ENCODE measurements at regions not wholly inside any gene's neighbourhood (a gene's known extent, or its start where the extent isn't known, plus 50 kb on each side); places are given as distances from the start of the nearest gene placed in this dataset.
"Not testable (repeated sequence)": the region's sequence is repeated elsewhere in the genome, so short reads cannot be mapped to it uniquely, and the experiment has no call there.

DNA sequence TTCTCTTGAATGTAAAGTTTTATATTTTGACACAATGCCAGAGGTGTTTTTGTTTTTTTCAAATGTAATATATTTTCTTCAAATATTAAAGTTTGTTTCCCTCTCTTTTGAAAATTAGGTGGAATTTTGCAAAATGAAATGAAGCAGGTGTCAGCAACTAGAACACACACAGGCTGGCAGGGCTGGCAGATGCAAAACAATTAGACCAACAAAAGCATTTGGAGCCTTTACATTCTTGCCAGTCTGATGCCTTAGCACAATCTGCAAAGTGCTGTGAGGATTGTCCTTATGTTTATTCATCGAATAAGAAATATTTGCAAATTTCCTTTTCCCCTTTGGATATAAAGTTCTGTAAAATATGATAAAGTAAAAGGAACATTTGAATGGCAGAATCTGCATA lies 1063.9 kb downstream of the CDH9 start:
- no peak overlapping the region for H3K27ac Mint-ChIP-seq
- intact Hi-C loops (cut with micrococcal nuclease): no loop called here
- H3K9me3 Mint-ChIP-seq: peaks cover 9% of the 10 kb centered on the region
- CTCF ChIA-PET: no interaction called here
- no peaks in the 10 kb centered on the region for H3K4me1 Mint-ChIP-seq (ENCODE audit: low read depth)
- no peak overlapping the region for H3K4me3 Mint-ChIP-seq
- no peak for DNase-seq
- no peaks in the 10 kb centered on the region for H3K36me3 Mint-ChIP-seq (ENCODE audit: low read depth)
- no peaks in the 10 kb centered on the region for H3K27me3 Mint-ChIP-seq (ENCODE audit: low read depth)

DNA sequence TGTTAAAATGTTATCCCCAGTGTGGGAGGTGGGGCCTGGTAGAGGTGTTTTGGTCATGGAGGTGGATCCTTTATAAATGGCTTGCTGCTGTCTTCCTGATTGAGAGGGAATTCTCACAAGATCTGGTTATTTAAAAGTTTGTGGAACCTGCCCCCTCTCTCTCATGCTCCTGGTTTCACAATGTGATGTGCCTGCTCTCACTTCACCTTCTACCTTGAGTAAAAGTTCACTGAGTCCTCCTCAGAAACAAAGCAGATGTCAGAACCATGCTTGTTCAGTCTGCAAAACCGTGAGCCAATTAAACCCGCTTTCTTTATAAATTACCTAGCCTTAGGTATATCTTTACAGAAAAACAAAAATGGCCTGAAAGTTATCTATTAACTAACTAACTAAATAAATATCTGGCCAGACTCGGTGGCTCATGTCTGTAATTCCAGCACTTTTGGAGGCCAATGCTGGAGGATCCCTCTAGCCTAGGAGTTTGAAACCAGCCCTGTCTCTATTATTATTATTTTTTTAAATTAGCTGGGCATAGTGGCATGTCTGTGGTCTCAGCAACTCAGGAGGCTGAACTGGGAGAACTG lies 1067.4 kb downstream of the CDH9 start:
- Mint-ChIP-seq H3K36me3 (ENCODE audit: low read depth) (no peaks in the 10 kb centered on the region), H3K27me3 (ENCODE audit: low read depth) (no peaks in the 10 kb centered on the region), H3K4me3 (no peak overlapping the region), H3K27ac (no peak overlapping the region), H3K4me1 (ENCODE audit: low read depth) (no peaks in the 10 kb centered on the region), H3K9me3 (peaks cover 15% of the 10 kb centered on the region)
- intact Hi-C loops (cut with micrococcal nuclease): no loop called here
- CTCF ChIA-PET: no interaction called here
- DNase-seq: no peak

DNA sequence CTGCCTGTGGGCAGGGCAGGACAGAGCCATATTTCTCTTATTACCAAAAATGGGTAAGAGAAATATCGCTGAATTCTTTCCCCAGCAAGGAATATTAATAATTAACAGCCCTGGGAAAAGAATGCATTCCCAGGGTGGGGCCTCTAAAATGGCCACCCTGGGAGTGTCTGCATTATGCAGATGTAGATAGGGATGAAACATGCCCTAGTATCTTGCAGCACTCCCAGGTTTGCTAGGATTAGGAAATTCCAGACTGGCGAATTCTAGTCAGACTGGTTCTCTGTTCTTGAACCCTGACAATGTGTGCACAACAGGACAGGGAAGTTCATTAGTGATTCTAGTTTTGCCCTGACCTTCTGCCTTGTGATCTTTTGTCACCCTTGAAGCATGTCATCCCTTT lies 1069.3 kb downstream of the CDH9 start:
- H3K4me1 Mint-ChIP-seq (ENCODE audit: low read depth); CTCF ChIA-PET; H3K36me3 Mint-ChIP-seq (ENCODE audit: low read depth); intact Hi-C loops (cut with micrococcal nuclease); H3K27ac Mint-ChIP-seq; DNase-seq; H3K4me3 Mint-ChIP-seq; H3K27me3 Mint-ChIP-seq (ENCODE audit: low read depth): not testable (repeated sequence)
- peaks cover 17% of the 10 kb centered on the region for H3K9me3 Mint-ChIP-seq

DNA sequence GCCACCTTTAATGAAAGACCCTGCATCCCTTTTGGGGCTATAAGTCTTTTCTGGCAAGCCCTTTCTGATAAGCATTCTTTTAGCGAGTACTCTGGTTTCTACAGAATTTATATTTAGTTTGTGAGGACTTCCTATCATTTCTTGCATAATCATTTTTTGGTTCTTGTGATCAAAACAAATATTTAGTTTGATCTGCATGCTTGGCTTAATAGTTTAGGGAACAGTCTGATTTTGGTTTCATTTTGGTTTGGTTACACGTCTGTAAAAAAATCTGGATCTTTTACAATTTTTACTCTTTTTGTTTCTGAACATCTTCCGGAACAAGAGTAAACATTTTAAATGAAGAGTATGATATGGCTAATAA lies 1074.4 kb downstream of the CDH9 start:
- H3K4me3 Mint-ChIP-seq: no peak overlapping the region
- no peaks in the 10 kb centered on the region for H3K36me3 Mint-ChIP-seq (ENCODE audit: low read depth)

DNA sequence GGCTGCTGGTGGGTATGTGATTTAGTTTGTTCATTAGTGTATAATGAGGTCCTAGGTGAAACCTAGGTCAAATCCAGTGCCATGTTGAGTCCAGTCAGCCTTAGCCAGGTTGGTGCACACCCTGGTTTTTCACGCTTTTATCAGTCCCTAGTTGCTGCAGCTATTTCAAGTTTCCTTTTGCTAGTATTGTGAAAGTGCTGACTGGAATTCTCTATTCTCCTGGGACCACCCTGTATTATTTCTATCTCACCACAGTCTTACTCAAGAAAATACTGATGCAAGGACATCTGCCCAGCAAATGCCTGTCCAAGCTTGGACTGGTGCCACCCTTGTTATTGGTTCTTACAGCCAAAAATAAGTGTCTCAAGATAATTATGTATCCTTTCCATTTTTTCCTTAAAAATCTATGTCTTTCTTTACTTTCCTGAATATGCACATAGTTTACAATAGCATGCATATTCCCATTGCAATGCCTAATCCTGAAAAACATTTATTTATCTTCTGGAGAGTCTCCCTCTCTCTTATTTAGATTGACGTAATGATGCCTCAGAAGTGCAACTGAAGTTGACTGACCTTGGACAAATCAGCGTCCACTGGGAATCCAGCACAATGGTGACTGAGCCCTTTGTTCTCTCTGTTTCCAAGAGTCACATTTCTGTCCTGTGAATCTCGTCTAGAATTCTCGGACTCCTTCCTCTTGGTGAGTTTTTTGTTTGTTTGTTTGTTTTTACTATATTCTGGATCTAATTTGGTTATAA lies 1075.0 kb downstream of the CDH9 start:
- Mint-ChIP-seq H3K4me1 (ENCODE audit: low read depth) (no peaks in the 10 kb centered on the region), H3K36me3 (ENCODE audit: low read depth) (no peaks in the 10 kb centered on the region), H3K9me3 (peaks cover 5% of the 10 kb centered on the region), H3K27ac (no peak overlapping the region), H3K27me3 (ENCODE audit: low read depth) (no peaks in the 10 kb centered on the region), H3K4me3 (no peak overlapping the region)
- CTCF ChIA-PET: no interaction called here
- intact Hi-C loops (cut with micrococcal nuclease): no loop called here
- no peak for DNase-seq

More for the DNA sequence above, 1074.4 kb downstream of the CDH9 start:
- H3K27me3 Mint-ChIP-seq (ENCODE audit: low read depth): no peaks in the 10 kb centered on the region
- no peak for DNase-seq
- intact Hi-C loops (cut with micrococcal nuclease): no loop called here
- H3K9me3 Mint-ChIP-seq: peaks cover 8% of the 10 kb centered on the region
- H3K4me1 Mint-ChIP-seq (ENCODE audit: low read depth): no peaks in the 10 kb centered on the region
- no peak overlapping the region for H3K27ac Mint-ChIP-seq
- CTCF ChIA-PET: no interaction called here

DNA sequence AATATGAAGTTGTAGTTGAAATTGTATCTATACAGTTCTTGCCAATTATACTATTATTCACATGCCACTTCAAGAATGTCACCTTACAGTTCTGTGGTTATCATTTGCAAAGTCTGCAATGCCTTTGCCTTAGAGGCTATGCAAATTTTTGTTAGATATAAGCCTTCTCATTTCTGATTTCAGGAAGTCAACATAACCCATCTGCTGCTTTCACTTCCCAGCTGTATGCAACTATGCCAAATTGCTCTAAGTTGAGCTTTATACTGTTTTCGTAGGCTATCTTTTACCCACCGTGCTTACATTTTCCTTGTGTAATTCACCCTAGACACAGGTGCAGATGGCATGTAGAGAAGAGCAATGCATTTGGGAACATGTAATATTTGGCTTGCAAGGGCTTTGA lies 1083.0 kb downstream of the CDH9 start:
- CTCF ChIA-PET: no interaction called here
- Mint-ChIP-seq H3K4me1 (ENCODE audit: low read depth) (no peaks in the 10 kb centered on the region), H3K27ac (no peak overlapping the region), H3K4me3 (no peak overlapping the region), H3K27me3 (ENCODE audit: low read depth) (no peaks in the 10 kb centered on the region), H3K36me3 (ENCODE audit: low read depth) (no peaks in the 10 kb centered on the region), H3K9me3 (peaks cover 13% of the 10 kb centered on the region)
- intact Hi-C loops (cut with micrococcal nuclease): no loop called here
- no peak for DNase-seq

DNA sequence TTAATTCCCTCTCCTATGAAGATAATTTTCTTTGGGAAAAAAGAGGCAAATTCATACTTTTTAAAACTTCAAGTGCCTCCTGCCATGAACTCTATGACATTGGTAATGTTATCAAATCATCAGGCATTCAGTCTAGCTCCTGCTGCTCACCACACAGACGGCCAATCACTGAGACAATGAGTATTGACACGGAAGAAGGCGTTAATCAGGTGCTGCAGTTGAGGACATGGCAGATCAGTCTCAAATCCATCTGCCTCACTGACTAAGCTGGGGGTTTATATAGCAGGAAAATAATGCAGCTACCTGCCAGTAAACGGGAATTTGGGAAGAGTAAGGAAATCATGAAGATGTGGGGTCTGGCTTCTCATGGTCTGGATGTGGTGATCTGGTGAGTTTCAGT lies 1087.7 kb downstream of the CDH9 start:
- Mint-ChIP-seq H3K27me3 (ENCODE audit: low read depth) (no peaks in the 10 kb centered on the region), H3K4me3 (no peak overlapping the region), H3K27ac (no peak overlapping the region), H3K9me3 (peaks cover 20% of the 10 kb centered on the region), H3K4me1 (ENCODE audit: low read depth) (no peaks in the 10 kb centered on the region), H3K36me3 (ENCODE audit: low read depth) (no peaks in the 10 kb centered on the region)
- DNase-seq: no peak
- intact Hi-C loops (cut with micrococcal nuclease): no loop called here
- CTCF ChIA-PET: no interaction called here

DNA sequence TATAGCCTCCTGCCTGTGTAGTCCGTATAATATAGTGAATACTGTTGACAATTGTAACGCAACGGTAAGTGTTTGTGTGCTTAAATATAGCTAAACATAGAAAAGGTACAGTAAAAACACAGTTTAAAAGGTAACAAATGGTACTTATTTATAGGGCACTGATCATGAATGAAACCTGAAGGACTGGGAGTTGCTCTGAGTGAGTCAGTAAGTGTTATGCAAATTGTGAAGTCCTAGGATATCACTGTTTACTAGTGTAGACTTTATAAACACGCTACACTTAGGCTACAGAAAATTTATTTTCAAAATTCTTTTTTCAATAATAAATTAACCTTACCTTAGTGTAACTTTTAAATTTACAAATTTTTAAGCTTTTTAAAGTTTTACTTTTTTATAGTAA lies 1090.1 kb downstream of the CDH9 start:
- Mint-ChIP-seq H3K27ac (no peak overlapping the region), H3K4me1 (ENCODE audit: low read depth) (no peaks in the 10 kb centered on the region), H3K36me3 (ENCODE audit: low read depth) (no peaks in the 10 kb centered on the region), H3K9me3 (peaks cover 23% of the 10 kb centered on the region), H3K4me3 (no peak overlapping the region), H3K27me3 (ENCODE audit: low read depth) (no peaks in the 10 kb centered on the region)
- DNase-seq: no peak
- CTCF ChIA-PET: no interaction called here
- intact Hi-C loops (cut with micrococcal nuclease): no loop called here

DNA sequence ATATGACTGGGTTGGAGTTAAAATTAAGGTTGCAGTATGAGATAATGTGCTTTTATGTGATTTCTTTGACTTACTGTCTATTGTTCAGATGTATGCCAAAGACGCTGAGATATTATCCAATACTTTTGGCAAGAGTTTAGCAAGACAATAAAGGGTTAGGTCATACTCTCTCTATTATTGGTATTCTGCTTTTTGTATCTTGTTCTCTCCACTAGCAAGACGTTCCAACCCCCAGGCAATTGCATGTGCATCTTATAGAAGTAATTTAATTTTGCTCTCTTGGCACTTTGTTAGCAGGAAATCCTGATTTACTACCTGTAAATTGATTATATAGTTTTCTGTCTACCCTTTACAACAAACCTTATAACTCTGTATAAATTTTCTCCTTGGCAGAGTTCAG lies 1093.6 kb downstream of the CDH9 start:
- no peak overlapping the region for H3K4me3 Mint-ChIP-seq
- no peaks in the 10 kb centered on the region for H3K27me3 Mint-ChIP-seq (ENCODE audit: low read depth)
- CTCF ChIA-PET: no interaction called here
- intact Hi-C loops (cut with micrococcal nuclease): no loop called here
- DNase-seq: no peak
- H3K36me3 Mint-ChIP-seq (ENCODE audit: low read depth): no peaks in the 10 kb centered on the region
- H3K9me3 Mint-ChIP-seq: peaks cover 12% of the 10 kb centered on the region
- H3K4me1 Mint-ChIP-seq (ENCODE audit: low read depth): no peaks in the 10 kb centered on the region
- H3K27ac Mint-ChIP-seq: no peak overlapping the region

DNA sequence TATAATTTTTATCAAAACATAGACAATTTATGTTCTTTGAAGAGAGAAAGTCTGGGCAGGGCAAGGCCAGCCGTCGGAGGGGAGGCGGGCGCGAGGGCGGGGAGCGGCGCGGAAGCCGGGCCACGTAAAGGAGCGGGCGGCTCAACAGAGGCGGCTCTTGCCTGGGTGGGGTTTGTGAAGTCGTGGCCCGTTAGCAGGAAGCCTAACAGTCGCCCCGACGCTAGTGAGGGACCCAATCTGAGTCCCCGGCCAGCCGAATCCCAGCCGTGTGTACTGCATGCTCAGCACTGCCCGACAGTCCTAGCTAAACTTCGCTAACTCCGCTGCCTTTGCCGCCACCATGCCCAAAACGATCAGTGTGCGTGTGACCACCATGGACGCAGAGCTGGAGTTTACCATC lies 1129.2 kb downstream of the CDH9 start:
- Mint-ChIP-seq H3K9me3 (peaks cover 17% of the 10 kb centered on the region), H3K27me3 (ENCODE audit: low read depth) (no peaks in the 10 kb centered on the region), H3K4me1 (ENCODE audit: low read depth) (no peaks in the 10 kb centered on the region), H3K27ac (no peak overlapping the region), H3K36me3 (ENCODE audit: low read depth) (no peaks in the 10 kb centered on the region), H3K4me3 (no peak overlapping the region)
- DNase-seq: no peak
- intact Hi-C loops (cut with micrococcal nuclease): no loop called here
- CTCF ChIA-PET: no interaction called here

DNA sequence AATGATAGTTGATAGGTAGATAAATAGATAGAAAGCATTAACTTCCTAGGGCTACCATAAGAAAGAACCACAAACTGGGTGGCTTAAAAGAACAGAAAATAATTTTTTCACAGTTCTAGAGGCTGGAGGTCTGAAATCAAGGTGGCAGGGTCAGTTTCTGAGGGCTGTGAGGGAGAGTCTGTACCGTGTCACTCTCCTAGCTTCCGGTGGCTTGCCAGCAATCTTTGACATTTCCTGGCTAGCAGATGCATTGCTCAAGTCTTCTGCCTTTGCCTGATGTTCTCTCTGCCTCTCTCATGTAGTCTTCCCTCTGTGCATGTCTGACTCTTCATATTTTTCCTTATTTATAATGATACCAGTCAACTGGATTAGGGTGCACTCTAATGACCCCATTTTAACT lies 1132.7 kb downstream of the CDH9 start:
- H3K4me1 Mint-ChIP-seq (ENCODE audit: low read depth): no peaks in the 10 kb centered on the region

DNA sequence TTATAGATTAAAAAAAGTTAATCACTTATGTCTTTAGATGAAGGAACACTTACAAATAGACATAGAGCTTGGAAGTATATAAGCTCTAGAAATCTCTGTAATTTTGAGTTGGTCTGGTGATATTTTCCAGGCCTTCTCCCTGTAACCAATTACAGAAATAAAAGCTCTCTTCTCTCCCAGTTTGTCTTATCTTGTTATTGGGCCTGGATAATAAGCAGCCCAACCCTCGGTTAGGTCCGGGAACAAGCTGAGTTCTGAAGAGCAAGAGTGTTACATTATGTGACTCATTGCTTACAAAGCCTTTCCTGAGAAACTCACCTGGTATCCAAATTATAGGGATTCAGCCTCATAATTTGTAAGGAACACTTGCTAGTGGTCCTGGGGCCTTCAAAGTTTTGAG lies 1146.2 kb downstream of the CDH9 start:
- CTCF ChIA-PET: no interaction called here
- Mint-ChIP-seq H3K4me3 (no peak overlapping the region), H3K27ac (no peak overlapping the region), H3K36me3 (ENCODE audit: low read depth) (no peaks in the 10 kb centered on the region), H3K4me1 (ENCODE audit: low read depth) (no peaks in the 10 kb centered on the region), H3K9me3 (peaks cover 11% of the 10 kb centered on the region), H3K27me3 (ENCODE audit: low read depth) (no peaks in the 10 kb centered on the region)
- intact Hi-C loops (cut with micrococcal nuclease): no loop called here
- DNase-seq: no peak

More for the DNA sequence above, 1132.7 kb downstream of the CDH9 start:
- Mint-ChIP-seq H3K4me3 (no peak overlapping the region), H3K36me3 (ENCODE audit: low read depth) (no peaks in the 10 kb centered on the region), H3K9me3 (peaks cover 13% of the 10 kb centered on the region), H3K27ac (no peak overlapping the region), H3K27me3 (ENCODE audit: low read depth) (no peaks in the 10 kb centered on the region)
- CTCF ChIA-PET: no interaction called here
- DNase-seq: no peak
- intact Hi-C loops (cut with micrococcal nuclease): no loop called here

DNA sequence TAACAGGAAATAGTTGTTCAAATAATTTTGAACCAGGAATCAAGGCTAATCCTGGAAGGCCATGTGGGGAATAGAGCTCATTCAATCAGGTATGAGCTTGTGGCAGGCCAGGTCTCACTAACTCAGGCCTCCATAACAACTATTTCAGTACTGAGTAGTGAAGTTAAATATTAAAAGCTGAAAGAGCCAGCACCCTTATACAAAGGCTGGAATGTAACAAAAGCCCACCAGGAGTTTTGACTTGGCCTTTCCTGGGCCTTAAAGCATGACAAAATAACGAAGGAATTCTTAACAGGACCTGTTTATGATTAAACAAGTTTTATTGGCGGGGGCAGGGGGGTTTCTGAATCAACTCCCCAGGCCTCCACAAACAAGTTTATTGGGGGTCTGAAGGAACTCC lies 1146.7 kb downstream of the CDH9 start:
- H3K27me3 Mint-ChIP-seq (ENCODE audit: low read depth): no peaks in the 10 kb centered on the region
- no peak overlapping the region for H3K4me3 Mint-ChIP-seq

More for the DNA sequence above, 1146.7 kb downstream of the CDH9 start:
- CTCF ChIA-PET: no interaction called here
- no peaks in the 10 kb centered on the region for H3K4me1 Mint-ChIP-seq (ENCODE audit: low read depth)
- H3K9me3 Mint-ChIP-seq: peaks cover 13% of the 10 kb centered on the region
- no peaks in the 10 kb centered on the region for H3K36me3 Mint-ChIP-seq (ENCODE audit: low read depth)
- no peak overlapping the region for H3K27ac Mint-ChIP-seq
- DNase-seq: no peak
- intact Hi-C loops (cut with micrococcal nuclease): no loop called here

All from activated naive CD4-positive, alpha-beta T cell treated with anti-CD3 and anti-CD28 coated beads for 36 hours (primary cell).